Duodenal mucosa (tissue), 2 donors: ENCODE measurements at regions not wholly inside any gene's neighbourhood (a gene's known extent, or its start where the extent isn't known, plus 50 kb on each side); places are given as distances from the start of the nearest gene placed in this dataset.
"Not testable (repeated sequence)": the region's sequence is repeated elsewhere in the genome, so short reads cannot be mapped to it uniquely, and the experiment has no call there.

Experiments
- H3K27ac ChIP-seq: one replicate; pipeline ENCODE4 v1.7.0; 2013; ENCODE audit warnings: low read depth, low read length
- H3K27me3 ChIP-seq, 2 donors: one replicate each; pipeline ENCODE4 v1.7.0; 2013; ENCODE audit warnings: low read length in 2 of 2, control low read depth in 1 of 2; ENCODE audit not compliant: insufficient read depth in 2 of 2, control insufficient read depth in 1 of 2
- H3K36me3 ChIP-seq, 2 donors: one replicate each; pipeline ENCODE4 v1.7.0; 2013; ENCODE audit warnings: low read length in 2 of 2, control low read depth in 1 of 2; ENCODE audit not compliant: insufficient read depth in 2 of 2, control insufficient read depth in 1 of 2
- H3K4me1 ChIP-seq, 2 donors: one replicate each; pipeline ENCODE4 v1.7.0; 2013; ENCODE audit warnings: low read length in 2 of 2, control low read depth in 1 of 2; ENCODE audit not compliant: insufficient read depth in 2 of 2, control insufficient read depth in 1 of 2
- H3K4me3 ChIP-seq, 2 donors: one replicate each; pipeline ENCODE4 v1.7.0; 2013; ENCODE audit warnings: low read length in 2 of 2, low read depth in 1 of 2
- H3K9ac ChIP-seq, 2 donors: one replicate each; pipeline ENCODE4 v1.7.0; 2013; ENCODE audit warnings: low read length in 2 of 2, low read depth in 1 of 2
- H3K9me3 ChIP-seq, 2 donors: one replicate each; pipeline ENCODE4 v1.7.0; 2013; ENCODE audit warnings: low read length in 2 of 2, control low read depth in 1 of 2; ENCODE audit not compliant: control insufficient read depth in 1 of 2

DNA sequence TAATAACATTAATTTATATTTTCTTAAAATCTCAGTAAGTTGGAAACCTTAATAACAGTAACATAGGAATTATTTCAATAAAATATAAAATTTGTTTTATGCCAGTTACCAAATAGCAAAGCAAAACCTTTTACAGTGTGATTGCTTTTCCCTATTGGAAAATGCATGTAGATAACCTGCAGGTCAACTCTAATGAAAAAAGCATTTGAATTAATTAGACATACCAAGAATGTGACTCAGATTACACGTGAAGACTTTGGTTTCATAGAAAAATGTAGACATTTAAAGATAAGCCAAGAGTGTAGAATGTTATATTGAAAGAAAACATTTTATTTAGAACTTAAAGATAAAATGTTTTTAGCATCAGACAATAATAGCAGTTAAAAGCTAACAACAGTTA lies 888.1 kb downstream of the TMEM121 start:
- no peak overlapping the region for H3K27ac ChIP-seq
- no peak overlapping the region for H3K9ac ChIP-seq
- no peaks in the 10 kb centered on the region for H3K4me1 ChIP-seq
- H3K9me3 ChIP-seq, result peaks cover 5 to 6% of the 10 kb centered on the region in 2 donors
- no peaks in the 10 kb centered on the region for H3K27me3 ChIP-seq
- H3K4me3 ChIP-seq, result no peak overlapping the region
- H3K36me3 ChIP-seq, result no peaks in the 10 kb centered on the region

DNA sequence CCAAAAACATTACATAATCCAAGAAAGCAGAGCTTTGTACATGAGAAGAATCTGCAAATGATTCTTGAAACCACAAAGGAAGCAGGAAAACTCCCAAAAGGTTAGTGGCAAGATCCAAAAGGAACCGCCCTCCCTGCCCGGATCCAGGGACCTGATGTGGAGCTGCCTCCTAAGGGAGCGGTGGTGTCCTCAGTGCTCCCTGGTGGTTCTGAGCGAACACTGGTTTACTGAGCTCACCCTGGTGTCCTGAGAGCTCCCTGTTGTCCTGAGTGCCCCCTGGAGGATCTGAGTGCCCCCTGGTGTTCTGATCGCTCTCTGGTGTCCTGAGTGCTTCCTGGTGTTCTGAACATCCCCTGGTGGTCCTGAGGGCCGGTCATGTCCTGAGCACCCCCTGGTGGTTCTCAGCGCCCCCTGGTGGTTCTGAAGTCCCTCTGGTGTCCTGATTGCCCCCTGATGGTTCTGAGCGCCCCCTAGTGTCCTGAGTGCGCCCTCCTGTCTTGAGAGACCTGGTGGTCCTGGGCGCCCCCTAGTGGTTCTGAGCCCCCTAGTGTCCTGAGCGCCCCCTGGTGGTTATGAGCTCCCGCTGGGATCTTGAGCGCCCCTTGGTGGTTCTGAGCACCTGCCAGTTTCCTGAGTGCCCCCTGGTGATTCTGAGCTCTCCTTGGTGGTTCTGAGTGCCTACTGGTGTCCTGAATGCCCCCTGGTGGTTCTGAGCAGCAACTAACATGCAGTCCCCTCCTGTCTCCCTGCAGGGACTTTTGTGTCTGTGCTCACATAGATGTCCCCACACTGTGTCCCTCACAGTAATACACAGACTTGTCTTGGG lies 891.1 kb downstream of the TMEM121 start:
- Histone ChIP-seq H3K9me3 (peaks cover 5 to 6% of the 10 kb centered on the region in 2 donors), H3K4me1 (no peaks in the 10 kb centered on the region), H3K27ac (no peak overlapping the region), H3K27me3 (no peaks in the 10 kb centered on the region), H3K36me3 (no peaks in the 10 kb centered on the region), H3K4me3 (no peak overlapping the region), H3K9ac (no peak overlapping the region)

DNA sequence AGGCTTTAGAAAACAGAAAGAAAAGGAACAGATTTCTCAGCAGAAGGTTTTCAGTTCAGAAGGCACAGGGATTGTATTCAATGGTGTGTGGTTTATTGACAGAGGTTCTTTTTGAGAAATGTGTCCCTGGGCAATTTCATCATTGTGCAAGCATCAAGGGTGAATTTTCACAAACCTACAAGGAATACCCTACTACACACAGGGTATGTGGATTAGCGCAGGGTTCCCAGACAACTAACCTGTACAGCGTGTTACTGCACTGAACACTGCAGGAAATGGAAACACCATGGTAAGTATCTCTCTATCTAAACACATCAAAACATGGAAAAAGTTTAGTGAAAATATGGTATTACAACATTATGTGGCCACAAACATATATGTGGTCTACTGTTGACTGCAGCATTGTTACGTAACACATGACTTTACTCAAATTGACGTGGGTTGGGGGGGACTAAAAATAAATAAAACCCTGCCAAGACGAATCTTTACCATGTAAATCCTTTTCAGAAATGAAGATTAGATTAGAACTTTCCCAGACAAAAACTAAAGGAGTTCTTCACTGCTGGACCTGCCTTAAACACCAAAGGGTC lies 893.1 kb downstream of the TMEM121 start:
- H3K27ac ChIP-seq, result no peak overlapping the region

DNA sequence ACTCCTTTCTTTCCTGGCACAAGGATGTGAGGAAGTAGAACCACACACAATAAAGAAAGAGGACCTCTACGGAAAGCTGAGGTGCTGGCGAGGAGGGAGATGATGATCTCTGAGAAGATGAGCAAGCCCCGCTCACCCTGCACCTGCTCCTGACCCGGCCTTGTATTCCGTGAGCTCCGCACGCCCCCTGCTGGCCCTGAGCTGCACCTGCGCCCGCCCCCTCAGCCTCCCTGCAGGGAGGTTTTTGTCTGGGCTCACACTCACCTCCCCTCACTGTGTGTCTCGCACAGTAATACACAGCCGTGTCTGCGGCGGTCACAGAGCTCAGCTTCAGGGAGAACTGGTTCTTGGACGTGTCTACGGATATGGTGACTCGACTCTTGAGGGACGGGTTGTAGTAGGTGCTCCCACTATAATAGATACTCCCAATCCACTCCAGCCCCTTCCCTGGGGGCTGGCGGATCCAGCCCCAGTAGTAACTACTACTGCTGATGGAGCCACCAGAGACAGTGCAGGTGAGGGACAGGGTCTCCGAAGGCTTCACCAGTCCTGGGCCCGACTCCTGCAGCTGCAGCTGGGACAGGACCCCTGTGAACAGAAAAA lies 895.1 kb downstream of the TMEM121 start:
- not testable (repeated sequence) for H3K9me3 ChIP-seq, H3K27me3 ChIP-seq, H3K4me1 ChIP-seq, H3K9ac ChIP-seq, H3K27ac ChIP-seq, H3K36me3 ChIP-seq, H3K4me3 ChIP-seq

More for the DNA sequence above, 893.1 kb downstream of the TMEM121 start:
- Histone ChIP-seq H3K4me3 (no peak overlapping the region), H3K9me3 (peaks cover 5 to 6% of the 10 kb centered on the region in 2 donors), H3K27me3 (no peaks in the 10 kb centered on the region), H3K36me3 (no peaks in the 10 kb centered on the region), H3K9ac (no peak overlapping the region), H3K4me1 (no peaks in the 10 kb centered on the region)

DNA sequence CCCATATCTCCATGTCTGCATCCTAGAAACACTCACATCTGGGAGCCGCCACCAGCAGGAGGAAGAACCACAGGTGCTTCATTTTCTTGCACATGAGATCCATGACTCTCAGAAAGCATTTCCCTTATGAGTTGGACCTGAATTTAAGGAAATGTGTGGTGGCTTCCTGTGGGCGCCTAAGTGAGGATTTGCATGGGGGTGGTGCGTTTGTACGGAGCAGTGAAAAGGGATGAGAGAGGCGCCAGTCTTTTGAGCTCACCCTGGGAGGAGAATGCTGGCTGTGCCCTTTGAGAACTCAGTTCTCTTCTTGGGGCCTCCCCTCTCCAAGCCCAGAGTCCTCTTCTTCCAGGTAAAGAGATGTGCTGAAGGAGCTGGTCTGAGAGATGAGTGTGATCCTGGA lies 895.7 kb downstream of the TMEM121 start:
- H3K27me3 ChIP-seq, result no peaks in the 10 kb centered on the region
- no peaks in the 10 kb centered on the region for H3K36me3 ChIP-seq
- H3K27ac ChIP-seq, result no peak overlapping the region
- H3K4me1 ChIP-seq, result no peaks in the 10 kb centered on the region
- H3K9me3 ChIP-seq, result peaks cover 5 to 6% of the 10 kb centered on the region in 2 donors
- no peak overlapping the region for H3K4me3 ChIP-seq
- H3K9ac ChIP-seq, result no peak overlapping the region

DNA sequence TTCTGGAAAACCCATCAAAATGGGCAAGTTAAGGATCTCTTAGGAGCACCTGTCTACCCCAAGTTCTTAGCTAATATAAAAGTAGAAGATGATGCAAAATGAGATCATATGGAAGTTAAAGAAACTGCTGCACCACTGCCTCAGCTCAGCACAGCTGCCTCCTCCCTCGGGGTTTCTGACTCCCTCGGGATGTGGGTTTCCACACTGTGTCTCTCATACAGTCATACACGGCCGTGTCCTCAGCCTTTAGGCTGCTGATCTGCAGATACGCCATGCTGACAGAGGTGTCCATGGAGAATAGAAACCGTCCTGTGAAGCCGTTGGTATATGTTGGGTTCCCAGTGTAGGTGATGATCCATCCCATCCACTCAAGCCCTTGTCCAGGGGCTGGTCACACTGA lies 898.8 kb downstream of the TMEM121 start:
- H3K27me3 ChIP-seq, result not testable (repeated sequence)

GRCh38 chr14:106436310-106436905 lies 910.0 kb downstream of the TMEM121 start:
- Histone ChIP-seq H3K27me3 (no peaks in the 10 kb centered on the region), H3K27ac (no peak overlapping the region), H3K4me3 (no peak overlapping the region), H3K36me3 (no peaks in the 10 kb centered on the region), H3K9ac (no peak overlapping the region), H3K9me3 (no peaks in the 10 kb centered on the region), H3K4me1 (no peaks in the 10 kb centered on the region)

More for the DNA sequence above, 898.8 kb downstream of the TMEM121 start:
- H3K4me3 ChIP-seq, H3K36me3 ChIP-seq, H3K9me3 ChIP-seq, H3K4me1 ChIP-seq, H3K9ac ChIP-seq, H3K27ac ChIP-seq: not testable (repeated sequence)

- no peaks in the 10 kb centered on the region for H3K9me3 ChIP-seq
- H3K27me3 ChIP-seq, result no peaks in the 10 kb centered on the region
- H3K27ac ChIP-seq, result no peak overlapping the region
- no peak overlapping the region for H3K4me3 ChIP-seq
- H3K9ac ChIP-seq, result no peak overlapping the region
- H3K36me3 ChIP-seq, result no peaks in the 10 kb centered on the region
- H3K4me1 ChIP-seq, result no peaks in the 10 kb centered on the region
Observed at GRCh38 chr14:106442857-106443256, 916.5 kb downstream of the TMEM121 start.

- H3K9ac ChIP-seq, result no peak overlapping the region
- H3K9me3 ChIP-seq, result no peaks in the 10 kb centered on the region
- no peaks in the 10 kb centered on the region for H3K4me1 ChIP-seq
- no peak overlapping the region for H3K27ac ChIP-seq
- H3K36me3 ChIP-seq, result no peaks in the 10 kb centered on the region
- no peaks in the 10 kb centered on the region for H3K27me3 ChIP-seq
- no peak overlapping the region for H3K4me3 ChIP-seq
Observed at GRCh38 chr14:106455026-106455425, 928.6 kb downstream of the TMEM121 start.
